ENCODE measurements at regions not wholly inside any gene's neighbourhood (a gene's known extent, or its start where the extent isn't known, plus 50 kb on each side); places are given as distances from the start of the nearest gene placed in this dataset.

DNA sequence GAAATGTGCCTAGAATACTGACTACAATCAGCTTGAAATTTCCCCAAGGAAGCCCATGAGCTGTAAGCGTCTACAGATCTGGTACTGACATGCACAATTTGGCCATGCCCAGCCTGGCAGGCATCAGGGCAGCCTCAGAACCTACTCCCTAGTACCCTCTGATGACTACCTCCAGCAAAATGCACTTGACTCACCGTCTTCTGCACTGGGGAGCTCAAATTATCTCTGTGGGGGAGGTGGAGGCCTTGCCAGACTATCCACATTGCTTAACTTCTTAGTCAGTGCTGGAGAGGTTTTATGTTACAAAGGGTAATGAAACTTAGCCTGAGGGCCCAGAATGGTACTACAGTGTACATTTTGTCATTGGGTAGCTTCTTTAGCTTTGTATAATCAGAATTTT, 126.0 kb upstream of the ADGRF1 start:
- TF ChIP-seq YY1 (IDR thresholded peaks at IDR 0.05; ENCODE audit: insufficient read depth, insufficient read length) (no peak), ZNF274 (IDR thresholded peaks at IDR 0.05; ENCODE audit: low read depth, low read length) (no peak)
